GM12872 (cell line): ENCODE measurements at regions not wholly inside any gene's neighbourhood (a gene's known extent, or its start where the extent isn't known, plus 50 kb on each side); places are given as distances from the start of the nearest gene placed in this dataset.

Experiments
- CTCF ChIP-seq: IDR thresholded peaks from 3 replicates; pipeline ENCODE4 v1.5.1; 2011; ENCODE audit warnings: low read depth, mild to moderate bottlenecking, low read length, moderate library complexity; ENCODE audit not compliant: insufficient read depth

GRCh38 chr4:137663251-137664045, 131.2 kb upstream of the PCDH18 start:
- no peak for TF ChIP-seq CTCF

- no peak for TF ChIP-seq CTCF
Measured at GRCh38 chr4:137661693-137662092, 129.4 kb upstream of the PCDH18 start.

- TF ChIP-seq CTCF = no peak
Measured at GRCh38 chr4:137660211-137660610, 127.9 kb upstream of the PCDH18 start.

- TF ChIP-seq CTCF = no peak
Measured at GRCh38 chr4:137659431-137659830, 127.1 kb upstream of the PCDH18 start.

GRCh38 chr4:137656661-137657060, 124.4 kb upstream of the PCDH18 start:
- TF ChIP-seq CTCF = no peak

GRCh38 chr4:137655302-137655701, 123.0 kb upstream of the PCDH18 start:
- no peak for TF ChIP-seq CTCF

GRCh38 chr4:137651128-137651527, 118.8 kb upstream of the PCDH18 start:
- TF ChIP-seq CTCF = no peak
